Endothelial cell of umbilical vein (primary cell): ENCODE measurements at regions not wholly inside any gene's neighbourhood (a gene's known extent, or its start where the extent isn't known, plus 50 kb on each side); places are given as distances from the start of the nearest gene placed in this dataset.

ENCODE experiments used
- BruUV-seq: library from RNA; stranded (reverse); fragments of 400-500 nt; replicated peaks from 2 replicates; lab custom pipeline; 2021; lab: Mats Ljungman, UMichigan
- CTCF ChIA-PET: fragments of 300-600, 350-600 bp; sonication (Branson Sonifier 250); formaldehyde crosslinking; loops from one replicate; lab custom pipeline; 2021; ENCODE audit warnings: antibody characterized with exemption, inconsistent platforms; lab: Charles Lee
- POLR2A ChIA-PET: fragments of 300-600, 350-600 bp; sonication (Branson Sonifier 250); formaldehyde crosslinking; loops from one replicate; lab custom pipeline; 2021; ENCODE audit warnings: antibody characterized with exemption, inconsistent platforms; lab: Charles Lee
- DNase-seq: peaks from one replicate; pipeline ENCODE4 v3.0.0-alpha.2; 2011; ENCODE audit warnings: low read depth, low spot score
- FAIRE-seq: peaks from 2 replicates; lab custom pipeline; 2011; peaks lifted over from hg19 to GRCh38; lab: Jason Lieb, UNC
- H2AFZ ChIP-seq: 2 replicates; pipeline ENCODE4 v1.6.0; 2012; ENCODE audit warnings: low read depth, low read length, control low read depth, inconsistent platforms
- H3K27ac ChIP-seq: 2 replicates; pipeline ENCODE4 v1.5.1; 2011; ENCODE audit warnings: low read depth, mild to moderate bottlenecking, control low read depth, low read length, moderate library complexity; ENCODE audit not compliant: insufficient read depth
- H3K27me3 ChIP-seq, 2 experiments: 2 replicates each; pipeline versions ENCODE4 v1.6.0 to v1.6.1; 2011; ENCODE audit warnings: low read length in 2 of 2, mixed read lengths in 1 of 2; ENCODE audit not compliant: control insufficient read depth in 2 of 2, insufficient read depth in 2 of 2
- H3K36me3 ChIP-seq, 2 experiments: 2 replicates in 1 of 2; 3 replicates in 1 of 2; pipeline ENCODE4 v1.5.1; 2011; ENCODE audit warnings: low read length in 2 of 2, mild to moderate bottlenecking in 1 of 2, moderate library complexity in 1 of 2; ENCODE audit not compliant: control insufficient read depth in 2 of 2, insufficient read depth in 2 of 2; ENCODE audit errors: extremely low read depth in 1 of 2
- H3K4me1 ChIP-seq: 3 replicates; pipeline ENCODE4 v1.5.1; 2011; ENCODE audit warnings: mild to moderate bottlenecking, low read length; ENCODE audit not compliant: control insufficient read depth, insufficient read depth; ENCODE audit errors: extremely low read depth
- H3K4me2 ChIP-seq: 2 replicates; pipeline ENCODE4 v1.6.1; 2011; ENCODE audit warnings: low read length, control low read depth, mixed read lengths; ENCODE audit not compliant: insufficient read depth
- H3K4me3 ChIP-seq, 3 experiments: fragments of 200-600 bp in 1 of 3; sonication (generic), shearing (Covaris generic) in 1 of 3; replicated peaks in 1 of 3; 2 replicates each; pipeline ENCODE4 v1.5.1; 2011 to 2016; ENCODE audit warnings: control low read depth in 3 of 3, low read length in 3 of 3, mild to moderate bottlenecking in 2 of 3, inconsistent platforms in 1 of 3, low read depth in 1 of 3, moderate library complexity in 1 of 3; ENCODE audit not compliant: insufficient read depth in 1 of 3
- H3K79me2 ChIP-seq: 2 replicates; pipeline ENCODE4 v1.6.0; 2012; ENCODE audit warnings: low read length, inconsistent platforms; ENCODE audit not compliant: control insufficient read depth, insufficient read depth
- H3K9ac ChIP-seq: replicated peaks from 2 replicates; pipeline ENCODE3; 2011; ENCODE audit warnings: low read length, control low read depth; ENCODE audit not compliant: insufficient read depth; ENCODE audit errors: extremely low read depth
- H3K9me1 ChIP-seq: replicated peaks from 3 replicates; pipeline ENCODE4 v1.6.0; 2011; ENCODE audit warnings: mild to moderate bottlenecking, low read length; ENCODE audit not compliant: control insufficient read depth, insufficient read depth; ENCODE audit errors: extremely low read depth
- H3K9me3 ChIP-seq: replicated peaks from 2 replicates; pipeline ENCODE4 v1.5.1; 2012; ENCODE audit warnings: low read length, inconsistent platforms; ENCODE audit not compliant: control insufficient read depth, insufficient read depth
- H4K20me1 ChIP-seq: replicated peaks from 2 replicates; pipeline ENCODE3; 2011; ENCODE audit warnings: mild to moderate bottlenecking, low read length; ENCODE audit not compliant: control insufficient read depth, insufficient read depth; ENCODE audit errors: extremely low read depth
- CTCF ChIP-seq, 2 donors: IDR thresholded peaks; 1 replicate in 1 of 2; 2 replicates in 1 of 2; pipeline ENCODE4 v1.5.1; 2011; ENCODE audit warnings: low read length in 2 of 2, mild to moderate bottlenecking in 2 of 2, moderate library complexity in 2 of 2, control low read depth in 1 of 2, inconsistent platforms in 1 of 2, low read depth in 1 of 2; ENCODE audit not compliant: insufficient read depth in 1 of 2; ENCODE audit errors: extremely low read depth in 1 of 2
- EZH2 ChIP-seq: IDR thresholded peaks from 2 replicates; pipeline ENCODE4 v1.6.1; 2012; ENCODE audit warnings: borderline replicate concordance, low read depth, mild to moderate bottlenecking, moderate library complexity, low read length, inconsistent platforms; ENCODE audit not compliant: severe bottlenecking
- FOS ChIP-seq: IDR thresholded peaks from 2 replicates; pipeline ENCODE4 v1.6.1; 2011; ENCODE audit warnings: mild to moderate bottlenecking, low read length, moderate library complexity, borderline replicate concordance; ENCODE audit not compliant: insufficient read depth
- GATA2 ChIP-seq: IDR thresholded peaks from 2 replicates; pipeline ENCODE4 v1.7.0; 2011; ENCODE audit warnings: low read depth, mild to moderate bottlenecking, moderate library complexity, mixed read lengths, low read length; ENCODE audit not compliant: insufficient read length, insufficient read depth
- JUN ChIP-seq: IDR thresholded peaks from 2 replicates; pipeline ENCODE4 v1.6.1; 2011; ENCODE audit warnings: borderline replicate concordance, low read depth; ENCODE audit not compliant: insufficient read length, insufficient read depth
- MAX ChIP-seq: IDR thresholded peaks from 2 replicates; pipeline ENCODE4 v1.6.1; 2011; ENCODE audit not compliant: insufficient read depth, insufficient read length
- MYC ChIP-seq: IDR thresholded peaks from one replicate; pipeline ENCODE4 v1.6.1; 2011; ENCODE audit warnings: mild to moderate bottlenecking, low read depth, low read length
- POLR2A ChIP-seq: IDR thresholded peaks from 2 replicates; pipeline ENCODE4 v1.6.1; 2012; ENCODE audit warnings: low read depth, mild to moderate bottlenecking, control low read depth, low read length
- POLR2AphosphoS5 ChIP-seq: IDR thresholded peaks from 2 replicates; pipeline ENCODE4 v1.6.1; 2012; ENCODE audit warnings: low read depth, mild to moderate bottlenecking, control low read depth, low read length, moderate library complexity; ENCODE audit not compliant: insufficient read depth
- dilution Hi-C: fragments of 300-500 bp; cut with MboI; formaldehyde crosslinking; loops from one replicate; pipeline ENCODE4 v1.15.0; 2019; ENCODE audit warnings: low sequenced_read_pairs; ENCODE audit not compliant: extremely low pct_ligation_motif_present
- intact Hi-C: fragments of 100-400 bp; cut with micrococcal nuclease; formaldehyde crosslinking; loops from one replicate; pipeline ENCODE4 v1.10.0; 2022

- H3K27me3 ChIP-seq: no peaks in the 10 kb centered on the region
- H3K36me3 ChIP-seq: no peaks in the 10 kb centered on the region
- H3K79me2 ChIP-seq: no peaks in the 10 kb centered on the region
- H3K4me2 ChIP-seq: no peak overlapping the region
- intact Hi-C loops: no loop called here
- dilution Hi-C loops: no loop called here
- no peaks in the 10 kb centered on the region for H3K9me1 ChIP-seq
- FAIRE-seq (no peak), DNase-seq (no peak)
- H3K9me3 ChIP-seq: no peaks in the 10 kb centered on the region
- no peaks in the 10 kb centered on the region for H4K20me1 ChIP-seq
- H3K4me1 ChIP-seq: no peaks in the 10 kb centered on the region
- ChIA-PET POLR2A (interaction anchor here (0.6 kb wide), 1 partner anchor 158 kb away, joined by 5 read pairs; no protein-coding TSS in a partner anchor), CTCF (interaction anchor here (0.6 to 1.0 kb wide), 4 partner anchors 11 to 588 kb away, joined by 3 to 4 read pairs (median 3); no protein-coding TSS in a partner anchor)
- no peak overlapping the region for H2AFZ ChIP-seq
- no peak overlapping the region for H3K27ac ChIP-seq
- BruUV-seq: no TSS peak
- no peak overlapping the region for H3K9ac ChIP-seq
- no peak overlapping the region for H3K4me3 ChIP-seq
- TF ChIP-seq MYC: no peak
- no peak for TF ChIP-seq JUN
- TF ChIP-seq MAX: no peak
- no peak for TF ChIP-seq POLR2A
- TF ChIP-seq EZH2: no peak
- TF ChIP-seq FOS: no peak
- no peak for TF ChIP-seq CTCF (IDR thresholded peaks at IDR 0.05; ENCODE audit: extremely low read depth in 1 of 2, insufficient read depth in 1 of 2, low read depth in 1 of 2, low read length in 2 of 2)
- TF ChIP-seq GATA2: no peak
- no peak for TF ChIP-seq POLR2AphosphoS5
Observed at GRCh38 chr6:25065666-25066065, 129.9 kb upstream of the RIPOR2 start.
